GM12873 (cell line): ENCODE measurements at regions not wholly inside any gene's neighbourhood (a gene's known extent, or its start where the extent isn't known, plus 50 kb on each side); places are given as distances from the start of the nearest gene placed in this dataset.

ENCODE experiments used
- TF ChIP-seq, protein P1 (sequence below): IDR thresholded peaks from 2 replicates; pipeline ENCODE4 v1.5.1; 2012; ENCODE audit warnings: low read depth, mild to moderate bottlenecking, moderate library complexity, low read length, control low read depth; ENCODE audit not compliant: insufficient read depth; ENCODE audit errors: missing control alignments

DNA sequence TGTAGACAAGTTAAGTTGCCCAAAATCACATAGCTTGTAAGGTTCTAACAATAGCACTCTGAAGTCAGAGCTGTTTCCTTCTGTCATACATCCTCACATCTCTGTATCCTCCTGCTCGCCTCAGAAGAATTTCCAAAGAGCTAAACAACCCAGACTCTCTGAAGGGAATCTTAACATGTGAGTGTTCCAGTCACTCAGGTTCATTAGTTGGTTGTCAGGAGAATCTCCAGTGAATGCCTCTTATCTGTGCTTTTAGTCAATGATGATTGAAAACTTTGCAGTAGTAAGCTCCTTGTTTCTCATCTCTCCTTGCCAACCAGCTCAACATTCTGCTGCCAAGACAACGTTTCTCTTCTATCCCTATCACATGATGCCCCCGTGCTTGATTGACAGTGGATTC, 195.5 kb downstream of the C11orf91 start:
- TF ChIP-seq, protein P1, sequence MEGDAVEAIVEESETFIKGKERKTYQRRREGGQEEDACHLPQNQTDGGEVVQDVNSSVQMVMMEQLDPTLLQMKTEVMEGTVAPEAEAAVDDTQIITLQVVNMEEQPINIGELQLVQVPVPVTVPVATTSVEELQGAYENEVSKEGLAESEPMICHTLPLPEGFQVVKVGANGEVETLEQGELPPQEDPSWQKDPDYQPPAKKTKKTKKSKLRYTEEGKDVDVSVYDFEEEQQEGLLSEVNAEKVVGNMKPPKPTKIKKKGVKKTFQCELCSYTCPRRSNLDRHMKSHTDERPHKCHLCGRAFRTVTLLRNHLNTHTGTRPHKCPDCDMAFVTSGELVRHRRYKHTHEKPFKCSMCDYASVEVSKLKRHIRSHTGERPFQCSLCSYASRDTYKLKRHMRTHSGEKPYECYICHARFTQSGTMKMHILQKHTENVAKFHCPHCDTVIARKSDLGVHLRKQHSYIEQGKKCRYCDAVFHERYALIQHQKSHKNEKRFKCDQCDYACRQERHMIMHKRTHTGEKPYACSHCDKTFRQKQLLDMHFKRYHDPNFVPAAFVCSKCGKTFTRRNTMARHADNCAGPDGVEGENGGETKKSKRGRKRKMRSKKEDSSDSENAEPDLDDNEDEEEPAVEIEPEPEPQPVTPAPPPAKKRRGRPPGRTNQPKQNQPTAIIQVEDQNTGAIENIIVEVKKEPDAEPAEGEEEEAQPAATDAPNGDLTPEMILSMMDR = no peak

DNA sequence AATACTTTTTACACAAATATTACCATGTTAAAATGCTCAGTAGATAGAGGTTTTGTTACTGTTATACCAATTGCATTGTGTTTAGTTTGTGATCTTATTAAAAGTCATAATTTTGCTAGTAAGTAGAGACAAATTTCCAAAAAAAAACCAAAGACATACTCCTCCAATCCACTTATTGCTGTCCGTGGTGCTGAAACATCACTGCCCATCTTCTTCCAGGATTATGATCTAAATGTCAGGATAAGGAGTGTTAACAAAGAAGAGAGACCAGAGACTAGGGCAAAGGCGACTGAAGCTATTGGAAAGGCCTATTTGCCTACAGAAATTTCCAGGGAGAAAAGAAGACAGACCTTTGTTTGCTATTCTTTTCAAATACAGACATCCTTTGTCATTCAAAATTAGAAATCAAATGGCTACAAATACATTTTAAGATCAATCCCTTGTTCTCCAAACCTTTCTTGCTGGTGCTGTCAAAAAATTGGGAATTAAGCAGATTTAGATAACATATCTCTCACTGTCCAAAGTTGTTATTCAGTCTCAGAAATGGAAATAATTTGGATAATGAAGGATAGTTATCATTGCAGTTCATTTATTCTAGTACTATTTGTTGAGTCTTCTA, 199.7 kb downstream of the C11orf91 start:
- TF ChIP-seq, protein P1 = no peak

DNA sequence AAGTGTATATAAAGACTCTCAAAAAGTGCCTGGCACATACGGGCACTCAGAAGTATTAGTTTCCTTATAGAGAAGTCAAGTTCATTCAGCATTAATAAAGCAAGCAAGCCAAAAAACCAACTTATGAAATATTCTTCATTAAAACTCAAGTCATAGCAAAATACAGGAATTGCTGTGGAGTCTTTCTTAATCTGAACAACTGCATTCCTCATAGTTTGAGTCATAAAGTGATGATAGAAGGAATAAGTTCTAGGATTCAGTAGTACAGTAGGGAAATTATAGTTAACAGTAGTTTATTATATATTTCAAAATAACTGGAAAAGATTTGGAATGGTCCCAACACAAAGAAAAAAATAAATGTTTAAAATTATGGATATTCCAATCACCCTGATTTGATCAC, 200.3 kb downstream of the C11orf91 start:
- TF ChIP-seq, protein P1 = no peak

DNA sequence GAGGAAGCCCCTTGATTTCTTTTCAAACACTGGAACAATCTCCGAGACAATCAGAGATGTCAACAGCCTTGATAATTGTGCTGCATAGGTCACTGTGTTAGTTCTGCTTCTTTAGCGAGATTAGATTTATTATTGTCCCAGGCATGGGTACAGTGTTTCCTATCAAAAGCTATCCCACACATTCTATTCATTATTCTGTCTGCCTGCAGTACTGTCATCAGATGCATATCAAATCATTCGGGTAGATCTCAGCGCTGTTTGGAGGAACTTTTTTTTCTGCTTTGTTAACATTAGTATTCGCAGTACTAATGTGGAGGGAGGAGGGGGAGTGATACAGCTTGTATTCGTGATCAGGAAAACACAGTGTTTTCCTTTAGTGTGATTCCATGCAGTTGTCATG, 208.0 kb downstream of the C11orf91 start:
- TF ChIP-seq, protein P1 = no peak

DNA sequence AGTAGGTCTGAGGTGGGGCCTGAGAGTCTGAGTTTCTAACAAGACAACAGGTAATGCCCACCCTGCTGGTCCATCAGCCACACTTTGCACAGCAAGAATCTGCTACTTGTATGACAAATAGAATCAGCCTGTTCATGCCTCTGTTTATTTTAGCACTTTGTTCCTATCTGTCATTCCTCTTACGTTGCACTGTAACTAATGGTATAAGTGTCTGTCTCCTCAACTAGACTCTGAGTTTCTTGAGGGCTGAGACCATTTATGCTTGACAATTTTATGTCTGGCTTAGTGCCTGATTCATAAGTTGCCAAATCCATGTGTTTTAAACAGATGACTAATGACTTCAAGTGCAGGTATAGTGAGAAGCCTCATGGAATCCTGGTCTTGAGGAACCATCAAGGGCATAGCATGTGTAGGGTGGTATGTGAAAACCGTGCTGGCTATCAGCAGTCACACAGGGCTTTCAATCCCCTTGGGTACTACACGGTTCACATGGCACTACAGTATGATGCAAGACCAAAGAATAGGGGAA, 209.7 kb downstream of the C11orf91 start:
- TF ChIP-seq, protein P1 = no peak

DNA sequence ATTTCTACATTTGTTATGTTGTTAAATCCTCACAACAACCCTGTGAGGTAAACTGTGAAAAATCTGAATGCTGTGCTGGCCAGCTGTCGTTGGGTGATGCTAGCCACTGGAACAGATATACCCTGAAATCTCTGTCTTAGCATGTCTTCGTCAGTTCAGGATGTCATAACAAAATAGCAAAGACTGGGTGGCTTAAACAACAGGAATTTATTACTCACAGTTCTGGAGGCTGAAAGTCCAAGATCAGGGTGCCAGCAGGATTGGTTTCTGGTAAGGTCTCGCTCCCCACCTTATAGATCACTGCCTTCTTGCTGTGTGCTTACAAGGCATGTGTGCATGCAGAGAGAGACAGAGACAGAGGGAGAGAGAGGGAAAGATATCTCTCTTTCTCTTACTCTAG, 211.7 kb downstream of the C11orf91 start:
- TF ChIP-seq, protein P1 = no peak

DNA sequence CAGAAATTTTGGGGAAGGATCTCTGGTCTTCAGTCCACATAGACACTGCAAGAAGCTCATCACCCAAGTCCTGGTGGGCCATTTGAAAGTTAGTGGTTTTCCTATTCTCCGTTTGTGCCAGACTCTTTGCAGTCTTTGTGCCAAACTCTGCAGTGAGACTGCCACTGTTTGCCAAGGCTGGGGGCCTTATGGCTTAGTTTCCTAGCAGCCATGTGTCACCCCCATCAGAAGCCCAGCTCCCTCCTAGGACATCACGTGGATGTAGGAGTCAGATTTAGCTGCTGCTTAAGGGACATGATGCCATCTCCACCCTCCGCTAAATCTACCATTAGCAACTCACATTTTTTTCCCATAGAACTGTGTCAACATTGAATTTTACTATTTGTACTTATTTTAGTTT, 220.0 kb downstream of the C11orf91 start:
- TF ChIP-seq, protein P1 = no peak

DNA sequence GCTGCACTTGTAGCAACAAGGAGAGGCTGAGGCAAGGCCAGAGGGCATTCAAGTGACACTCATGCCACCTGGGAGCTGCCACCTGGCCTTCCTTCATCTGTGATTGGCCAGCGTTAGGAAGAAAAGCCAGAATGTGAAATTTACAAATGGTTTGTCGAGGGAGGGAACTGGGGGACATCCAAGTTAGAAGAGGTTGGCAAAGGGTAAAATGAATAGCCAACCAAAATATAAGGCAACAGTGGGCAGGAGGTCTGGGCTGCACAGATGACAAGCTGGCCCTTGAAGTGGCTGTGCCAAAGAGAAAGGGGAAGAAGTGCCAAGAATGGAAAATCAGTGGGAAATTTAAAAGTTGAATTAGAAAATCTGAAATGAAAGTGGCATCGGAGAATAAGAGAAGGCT, 221.4 kb downstream of the C11orf91 start:
- TF ChIP-seq, protein P1 = no peak
